Ishikawa (cell line): ENCODE measurements at regions not wholly inside any gene's neighbourhood (a gene's known extent, or its start where the extent isn't known, plus 50 kb on each side); places are given as distances from the start of the nearest gene placed in this dataset.

Source experiments
- CEBPB ChIP-seq: IDR thresholded peaks from 2 replicates; pipeline ENCODE4 v1.6.1; 2012
- EGR1 ChIP-seq: IDR thresholded peaks from 2 replicates; pipeline ENCODE4 v1.6.1; 2012
- EP300 ChIP-seq: IDR thresholded peaks from 2 replicates; pipeline ENCODE4 v1.6.1; 2012; ENCODE audit warnings: borderline replicate concordance
- FOXM1 ChIP-seq: IDR thresholded peaks from 2 replicates; pipeline ENCODE4 v1.6.1; 2012; ENCODE audit warnings: low read depth, borderline replicate concordance
- TAF1 ChIP-seq: IDR thresholded peaks from 2 replicates; pipeline ENCODE4 v1.6.1; 2012; ENCODE audit warnings: low read depth, mild to moderate bottlenecking
- TEAD4 ChIP-seq: IDR thresholded peaks from 2 replicates; pipeline ENCODE4 v1.6.1; 2012
- ZBTB7A ChIP-seq: IDR thresholded peaks from 2 replicates; pipeline ENCODE4 v1.6.1; 2012; ENCODE audit warnings: low read depth
- TF ChIP-seq, protein P1 (sequence below): IDR thresholded peaks from 2 replicates; pipeline ENCODE4 v1.6.1; 2012; ENCODE audit warnings: low read depth, mild to moderate bottlenecking

DNA sequence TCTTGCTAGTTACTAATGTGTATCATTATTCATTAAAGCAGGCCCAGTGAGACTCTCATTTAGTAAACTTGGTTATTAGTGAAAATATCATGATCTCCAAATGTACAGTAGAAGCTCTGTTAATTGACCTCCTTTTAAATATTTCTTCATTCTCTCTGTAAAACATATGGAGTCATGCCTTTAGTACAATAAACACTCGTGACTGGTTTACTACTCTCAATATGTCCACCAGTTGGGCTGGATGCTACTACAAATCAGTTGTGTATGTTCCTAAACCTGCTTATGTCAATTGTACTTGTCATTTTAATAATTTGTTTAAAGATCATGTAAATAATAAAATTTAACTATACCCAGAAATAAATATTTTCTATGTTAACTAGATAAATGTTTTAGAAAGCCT lies 68.6 kb upstream of the COMTD1 start:
- TF ChIP-seq TEAD4 (no peak), EP300 (no peak), FOXM1 (no peak), ZBTB7A (no peak), EGR1 (no peak), TAF1 (no peak), CEBPB (no peak)
- TF ChIP-seq, protein P1, sequence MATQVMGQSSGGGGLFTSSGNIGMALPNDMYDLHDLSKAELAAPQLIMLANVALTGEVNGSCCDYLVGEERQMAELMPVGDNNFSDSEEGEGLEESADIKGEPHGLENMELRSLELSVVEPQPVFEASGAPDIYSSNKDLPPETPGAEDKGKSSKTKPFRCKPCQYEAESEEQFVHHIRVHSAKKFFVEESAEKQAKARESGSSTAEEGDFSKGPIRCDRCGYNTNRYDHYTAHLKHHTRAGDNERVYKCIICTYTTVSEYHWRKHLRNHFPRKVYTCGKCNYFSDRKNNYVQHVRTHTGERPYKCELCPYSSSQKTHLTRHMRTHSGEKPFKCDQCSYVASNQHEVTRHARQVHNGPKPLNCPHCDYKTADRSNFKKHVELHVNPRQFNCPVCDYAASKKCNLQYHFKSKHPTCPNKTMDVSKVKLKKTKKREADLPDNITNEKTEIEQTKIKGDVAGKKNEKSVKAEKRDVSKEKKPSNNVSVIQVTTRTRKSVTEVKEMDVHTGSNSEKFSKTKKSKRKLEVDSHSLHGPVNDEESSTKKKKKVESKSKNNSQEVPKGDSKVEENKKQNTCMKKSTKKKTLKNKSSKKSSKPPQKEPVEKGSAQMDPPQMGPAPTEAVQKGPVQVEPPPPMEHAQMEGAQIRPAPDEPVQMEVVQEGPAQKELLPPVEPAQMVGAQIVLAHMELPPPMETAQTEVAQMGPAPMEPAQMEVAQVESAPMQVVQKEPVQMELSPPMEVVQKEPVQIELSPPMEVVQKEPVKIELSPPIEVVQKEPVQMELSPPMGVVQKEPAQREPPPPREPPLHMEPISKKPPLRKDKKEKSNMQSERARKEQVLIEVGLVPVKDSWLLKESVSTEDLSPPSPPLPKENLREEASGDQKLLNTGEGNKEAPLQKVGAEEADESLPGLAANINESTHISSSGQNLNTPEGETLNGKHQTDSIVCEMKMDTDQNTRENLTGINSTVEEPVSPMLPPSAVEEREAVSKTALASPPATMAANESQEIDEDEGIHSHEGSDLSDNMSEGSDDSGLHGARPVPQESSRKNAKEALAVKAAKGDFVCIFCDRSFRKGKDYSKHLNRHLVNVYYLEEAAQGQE, result no peak
